GM23338 (cell line): ENCODE measurements at regions not wholly inside any gene's neighbourhood (a gene's known extent, or its start where the extent isn't known, plus 50 kb on each side); places are given as distances from the start of the nearest gene placed in this dataset.
A peak's percentile ranks its signal among the peaks of the same experiment; 100 is the strongest.

Experiments used
- ATAC-seq: fragments of 200-7000 bp; cut with Tn5 transposase; 3 replicates; pipeline ENCODE4 v1.9.1; 2020
- DNase-seq: peaks from one replicate; pipeline ENCODE4 v3.0.0-alpha.2; 2015; ENCODE audit warnings: low spot score
- H2AFZ ChIP-seq: fragments of 200-600 bp; sonication (generic); 2 replicates; pipeline ENCODE4 v1.8.0; 2016; ENCODE audit warnings: antibody characterized with exemption, mild to moderate bottlenecking, moderate library complexity
- H3F3A ChIP-seq: fragments of 200-600 bp; sonication (generic); replicated peaks from 2 replicates; pipeline ENCODE4 v1.8.0; 2017; ENCODE audit warnings: antibody characterized with exemption, mixed run types, low read depth
- H3K27ac ChIP-seq: fragments of 200-600 bp; sonication (generic); 2 replicates; pipeline ENCODE4 v1.6.1; 2016; ENCODE audit warnings: low read depth
- H3K27me3 ChIP-seq: fragments of 200-600 bp; sonication (generic); 2 replicates; pipeline ENCODE4 v1.8.0; 2016; ENCODE audit warnings: mild to moderate bottlenecking, mixed run types, moderate library complexity; ENCODE audit not compliant: insufficient read depth
- H3K36me3 ChIP-seq: fragments of 200-600 bp; sonication (generic); 2 replicates; pipeline ENCODE4 v1.8.0; 2016; ENCODE audit warnings: mild to moderate bottlenecking; ENCODE audit not compliant: insufficient read depth
- H3K4me1 ChIP-seq: fragments of 200-600 bp; sonication (generic); 2 replicates; pipeline ENCODE4 v1.8.0; 2016; ENCODE audit warnings: mild to moderate bottlenecking, moderate library complexity; ENCODE audit not compliant: insufficient read depth
- H3K4me2 ChIP-seq: fragments of 200-600 bp; sonication (generic); 2 replicates; pipeline ENCODE4 v1.7.1; 2017; ENCODE audit warnings: mixed run types
- H3K4me3 ChIP-seq: fragments of 200-600 bp; sonication (generic); 2 replicates; pipeline ENCODE4 v1.6.1; 2016; ENCODE audit warnings: mixed run types
- H3K79me2 ChIP-seq: fragments of 200-600 bp; sonication (generic); replicated peaks from 2 replicates; pipeline ENCODE4 v1.8.0; 2017; ENCODE audit warnings: mild to moderate bottlenecking; ENCODE audit not compliant: insufficient read depth
- H3K9me2 ChIP-seq: fragments of 200-600 bp; sonication (generic); 2 replicates; pipeline ENCODE4 v1.8.0; 2017; ENCODE audit not compliant: insufficient read depth
- H4K20me1 ChIP-seq: fragments of 200-600 bp; sonication (generic); replicated peaks from 2 replicates; pipeline ENCODE4 v1.8.0; 2017; ENCODE audit warnings: mild to moderate bottlenecking; ENCODE audit not compliant: insufficient read depth
- H3K27ac Mint-ChIP-seq: 2 replicates; pipeline ENCODE4 v1.8.0; 2020; ENCODE audit warnings: inconsistent platforms, mild to moderate bottlenecking, moderate library complexity, mixed read lengths
- H3K27me3 Mint-ChIP-seq: 3 replicates; pipeline ENCODE4 v1.8.0; 2022; ENCODE audit warnings: low read depth, mild to moderate bottlenecking, moderate library complexity, mixed read lengths, inconsistent platforms; ENCODE audit not compliant: insufficient read depth, poor library complexity
- H3K36me3 Mint-ChIP-seq: 3 replicates; pipeline ENCODE4 v1.8.0; 2021; ENCODE audit warnings: low read depth, mild to moderate bottlenecking, inconsistent platforms, moderate library complexity, mixed read lengths
- H3K4me1 Mint-ChIP-seq: 3 replicates; pipeline ENCODE4 v1.8.0; 2020; ENCODE audit warnings: mild to moderate bottlenecking, inconsistent platforms, mixed read lengths
- H3K4me3 Mint-ChIP-seq: 3 replicates; pipeline ENCODE4 v1.8.0; 2021; ENCODE audit warnings: moderate library complexity, mild to moderate bottlenecking, inconsistent platforms, mixed read lengths
- H3K9me3 Mint-ChIP-seq: 3 replicates; pipeline ENCODE4 v1.8.0; 2020; ENCODE audit warnings: moderate library complexity, mild to moderate bottlenecking, inconsistent platforms, mixed read lengths
- CREB1 ChIP-seq: fragments of 250-450 bp; sonication (Bioruptor Pico); IDR thresholded peaks from 2 replicates; pipeline ENCODE4 v1.5.0; 2020; ENCODE audit warnings: low read depth, mild to moderate bottlenecking, moderate library complexity
- CTCF ChIP-seq, 2 experiments: fragments of 200-600 bp in 1 of 2; sonication (generic) in 1 of 2; conservative IDR thresholded peaks; 2 replicates each; pipeline versions ENCODE4 v1.5.1 to v1.6.1; 2016 to 2017; ENCODE audit warnings: antibody characterized with exemption in 2 of 2, low read depth in 2 of 2, mild to moderate bottlenecking in 2 of 2, moderate library complexity in 1 of 2
- EZH2 ChIP-seq: fragments of 200-600 bp; sonication (generic); IDR thresholded peaks from one replicate; pipeline ENCODE4 v1.8.0; 2017; ENCODE audit warnings: antibody characterized with exemption, mild to moderate bottlenecking, low read depth; ENCODE audit not compliant: unreplicated experiment
- EZH2phosphoT487 ChIP-seq: fragments of 200-600 bp; sonication (generic); IDR thresholded peaks from one replicate; pipeline ENCODE4 v1.8.1; 2018; ENCODE audit warnings: antibody characterized with exemption; ENCODE audit not compliant: unreplicated experiment
- JUNB ChIP-seq: IDR thresholded peaks from one replicate; pipeline ENCODE4 v1.6.1; 2016; ENCODE audit warnings: antibody characterized with exemption; ENCODE audit not compliant: unreplicated experiment
- NANOG ChIP-seq: IDR thresholded peaks from 2 replicates; pipeline ENCODE4 v1.6.1; 2016; ENCODE audit warnings: antibody characterized with exemption, borderline replicate concordance
- POLR2AphosphoS5 ChIP-seq: IDR thresholded peaks from 2 replicates; pipeline ENCODE4 v1.6.1; 2016; ENCODE audit warnings: antibody characterized with exemption, low read depth
- REST ChIP-seq: IDR thresholded peaks from one replicate; pipeline ENCODE4 v1.6.1; 2018; ENCODE audit warnings: antibody characterized with exemption; ENCODE audit not compliant: unreplicated experiment
- STAT1 ChIP-seq: IDR thresholded peaks from one replicate; pipeline ENCODE4 v1.6.1; 2016; ENCODE audit warnings: antibody characterized with exemption; ENCODE audit not compliant: unreplicated experiment
- ZNF114 ChIP-seq: fragments of 250-450 bp; sonication (Bioruptor Pico); IDR thresholded peaks from 2 replicates; pipeline ENCODE4 v1.5.0; 2020; ENCODE audit warnings: mild to moderate bottlenecking, moderate library complexity
- ZNF331 ChIP-seq: fragments of 250-450 bp; sonication (Bioruptor Pico); IDR thresholded peaks from 2 replicates; pipeline ENCODE4 v1.5.0; 2020; ENCODE audit warnings: low read depth, mild to moderate bottlenecking, moderate library complexity
- TF ChIP-seq, protein P1 (sequence below): fragments of 250-450 bp; sonication (Bioruptor Pico); IDR thresholded peaks from 2 replicates; pipeline ENCODE4 v1.5.0; 2020; ENCODE audit warnings: mild to moderate bottlenecking, moderate library complexity
- TF ChIP-seq, protein P2 (sequence below): IDR thresholded peaks from 2 replicates; pipeline ENCODE4 v1.6.1; 2016; ENCODE audit warnings: antibody characterized with exemption

- Mint-ChIP-seq H3K9me3 (0 out of 3 replicates have a peak, but pooled peaks cover 3% of the 10 kb centered on the region), H3K4me3 (no peak overlapping the region)
- no peak overlapping the region for H3K27ac ChIP-seq
Measured at GRCh38 chr2:21289989-21290388, 166.2 kb downstream of the TDRD15 start.

More at GRCh38 chr2:21289989-21290388, 166.2 kb downstream of the TDRD15 start:
- Mint-ChIP-seq H3K36me3 (no peaks in the 10 kb centered on the region), H3K27ac (peak overlapping the region; percentile 39; the same call in 1 of the 2 replicates), H3K27me3 (no peaks in the 10 kb centered on the region), H3K4me1 (peaks cover 24% of the 10 kb centered on the region)
- Histone ChIP-seq H2AFZ (no peak overlapping the region), H4K20me1 (no peaks in the 10 kb centered on the region), H3F3A (no peaks in the 10 kb centered on the region), H3K4me1 (peaks cover 12% of the 10 kb centered on the region; the same call in 1 of the 2 replicates), H3K4me2 (no peak overlapping the region), H3K36me3 (no peaks in the 10 kb centered on the region), H3K79me2 (no peaks in the 10 kb centered on the region), H3K27me3 (no peaks in the 10 kb centered on the region), H3K9me2 (no peaks in the 10 kb centered on the region), H3K4me3 (no peak overlapping the region)
- TF ChIP-seq, protein P1, sequence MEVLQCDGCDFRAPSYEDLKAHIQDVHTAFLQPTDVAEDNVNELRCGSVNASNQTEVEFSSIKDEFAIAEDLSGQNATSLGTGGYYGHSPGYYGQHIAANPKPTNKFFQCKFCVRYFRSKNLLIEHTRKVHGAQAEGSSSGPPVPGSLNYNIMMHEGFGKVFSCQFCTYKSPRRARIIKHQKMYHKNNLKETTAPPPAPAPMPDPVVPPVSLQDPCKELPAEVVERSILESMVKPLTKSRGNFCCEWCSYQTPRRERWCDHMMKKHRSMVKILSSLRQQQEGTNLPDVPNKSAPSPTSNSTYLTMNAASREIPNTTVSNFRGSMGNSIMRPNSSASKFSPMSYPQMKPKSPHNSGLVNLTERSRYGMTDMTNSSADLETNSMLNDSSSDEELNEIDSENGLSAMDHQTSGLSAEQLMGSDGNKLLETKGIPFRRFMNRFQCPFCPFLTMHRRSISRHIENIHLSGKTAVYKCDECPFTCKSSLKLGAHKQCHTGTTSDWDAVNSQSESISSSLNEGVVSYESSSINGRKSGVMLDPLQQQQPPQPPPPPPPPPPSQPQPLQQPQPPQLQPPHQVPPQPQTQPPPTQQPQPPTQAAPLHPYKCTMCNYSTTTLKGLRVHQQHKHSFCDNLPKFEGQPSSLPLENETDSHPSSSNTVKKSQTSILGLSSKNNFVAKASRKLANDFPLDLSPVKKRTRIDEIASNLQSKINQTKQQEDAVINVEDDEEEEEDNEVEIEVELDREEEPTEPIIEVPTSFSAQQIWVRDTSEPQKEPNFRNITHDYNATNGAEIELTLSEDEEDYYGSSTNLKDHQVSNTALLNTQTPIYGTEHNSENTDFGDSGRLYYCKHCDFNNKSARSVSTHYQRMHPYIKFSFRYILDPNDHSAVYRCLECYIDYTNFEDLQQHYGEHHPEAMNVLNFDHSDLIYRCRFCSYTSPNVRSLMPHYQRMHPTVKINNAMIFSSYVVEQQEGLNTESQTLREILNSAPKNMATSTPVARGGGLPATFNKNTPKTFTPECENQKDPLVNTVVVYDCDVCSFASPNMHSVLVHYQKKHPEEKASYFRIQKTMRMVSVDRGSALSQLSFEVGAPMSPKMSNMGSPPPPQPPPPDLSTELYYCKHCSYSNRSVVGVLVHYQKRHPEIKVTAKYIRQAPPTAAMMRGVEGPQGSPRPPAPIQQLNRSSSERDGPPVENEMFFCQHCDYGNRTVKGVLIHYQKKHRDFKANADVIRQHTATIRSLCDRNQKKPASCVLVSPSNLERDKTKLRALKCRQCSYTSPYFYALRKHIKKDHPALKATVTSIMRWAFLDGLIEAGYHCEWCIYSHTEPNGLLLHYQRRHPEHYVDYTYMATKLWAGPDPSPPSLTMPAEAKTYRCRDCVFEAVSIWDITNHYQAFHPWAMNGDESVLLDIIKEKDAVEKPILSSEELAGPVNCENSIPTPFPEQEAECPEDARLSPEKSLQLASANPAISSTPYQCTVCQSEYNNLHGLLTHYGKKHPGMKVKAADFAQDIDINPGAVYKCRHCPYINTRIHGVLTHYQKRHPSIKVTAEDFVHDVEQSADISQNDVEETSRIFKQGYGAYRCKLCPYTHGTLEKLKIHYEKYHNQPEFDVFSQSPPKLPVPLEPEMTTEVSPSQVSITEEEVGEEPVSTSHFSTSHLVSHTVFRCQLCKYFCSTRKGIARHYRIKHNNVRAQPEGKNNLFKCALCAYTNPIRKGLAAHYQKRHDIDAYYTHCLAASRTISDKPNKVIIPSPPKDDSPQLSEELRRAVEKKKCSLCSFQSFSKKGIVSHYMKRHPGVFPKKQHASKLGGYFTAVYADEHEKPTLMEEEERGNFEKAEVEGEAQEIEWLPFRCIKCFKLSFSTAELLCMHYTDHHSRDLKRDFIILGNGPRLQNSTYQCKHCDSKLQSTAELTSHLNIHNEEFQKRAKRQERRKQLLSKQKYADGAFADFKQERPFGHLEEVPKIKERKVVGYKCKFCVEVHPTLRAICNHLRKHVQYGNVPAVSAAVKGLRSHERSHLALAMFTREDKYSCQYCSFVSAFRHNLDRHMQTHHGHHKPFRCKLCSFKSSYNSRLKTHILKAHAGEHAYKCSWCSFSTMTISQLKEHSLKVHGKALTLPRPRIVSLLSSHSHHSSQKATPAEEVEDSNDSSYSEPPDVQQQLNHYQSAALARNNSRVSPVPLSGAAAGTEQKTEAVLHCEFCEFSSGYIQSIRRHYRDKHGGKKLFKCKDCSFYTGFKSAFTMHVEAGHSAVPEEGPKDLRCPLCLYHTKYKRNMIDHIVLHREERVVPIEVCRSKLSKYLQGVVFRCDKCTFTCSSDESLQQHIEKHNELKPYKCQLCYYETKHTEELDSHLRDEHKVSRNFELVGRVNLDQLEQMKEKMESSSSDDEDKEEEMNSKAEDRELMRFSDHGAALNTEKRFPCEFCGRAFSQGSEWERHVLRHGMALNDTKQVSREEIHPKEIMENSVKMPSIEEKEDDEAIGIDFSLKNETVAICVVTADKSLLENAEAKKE (CRISPR knock-in tag), result no peak
- TF ChIP-seq CTCF (conservative IDR thresholded peaks at IDR 0.05; ENCODE audit: low read depth in 2 of 2), result no peak
- TF ChIP-seq CREB1 (CRISPR knock-in tag), result no peak
- TF ChIP-seq NANOG, result no peak
- no peak for TF ChIP-seq POLR2AphosphoS5
- TF ChIP-seq EZH2phosphoT487, result no peak
- TF ChIP-seq ZNF114, result no peak
- no peak for TF ChIP-seq EZH2
- TF ChIP-seq STAT1, result no peak
- TF ChIP-seq REST, result no peak
- TF ChIP-seq, protein P2, sequence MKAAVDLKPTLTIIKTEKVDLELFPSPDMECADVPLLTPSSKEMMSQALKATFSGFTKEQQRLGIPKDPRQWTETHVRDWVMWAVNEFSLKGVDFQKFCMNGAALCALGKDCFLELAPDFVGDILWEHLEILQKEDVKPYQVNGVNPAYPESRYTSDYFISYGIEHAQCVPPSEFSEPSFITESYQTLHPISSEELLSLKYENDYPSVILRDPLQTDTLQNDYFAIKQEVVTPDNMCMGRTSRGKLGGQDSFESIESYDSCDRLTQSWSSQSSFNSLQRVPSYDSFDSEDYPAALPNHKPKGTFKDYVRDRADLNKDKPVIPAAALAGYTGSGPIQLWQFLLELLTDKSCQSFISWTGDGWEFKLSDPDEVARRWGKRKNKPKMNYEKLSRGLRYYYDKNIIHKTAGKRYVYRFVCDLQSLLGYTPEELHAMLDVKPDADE, result no peak
- TF ChIP-seq ZNF331 (CRISPR knock-in tag), result no peak
- TF ChIP-seq JUNB, result no peak
- peak; percentile 68 for ATAC-seq
- DNase-seq, result peak; percentile 2
